LNCaP clone FGC (cell line): ENCODE measurements at regions not wholly inside any gene's neighbourhood (a gene's known extent, or its start where the extent isn't known, plus 50 kb on each side); places are given as distances from the start of the nearest gene placed in this dataset.

Experiments
- DNase-seq: peaks from one replicate; pipeline ENCODE4 v3.0.0-alpha.2; 2011; ENCODE audit warnings: low read depth
- H3K4me3 ChIP-seq: 2 replicates; pipeline ENCODE4 v1.5.1; 2011; ENCODE audit warnings: mild to moderate bottlenecking, low read depth, low read length, control low read depth
- CTCF ChIP-seq: IDR thresholded peaks from 2 replicates; pipeline ENCODE4 v1.5.1; 2012; ENCODE audit warnings: mild to moderate bottlenecking; ENCODE audit not compliant: control insufficient read depth, insufficient read depth; ENCODE audit errors: extremely low read depth

GRCh38 chr19:28454083-28454482, 758.9 kb downstream of the UQCRFS1 start:
- no peak for DNase-seq
- no peak overlapping the region for H3K4me3 ChIP-seq

DNA sequence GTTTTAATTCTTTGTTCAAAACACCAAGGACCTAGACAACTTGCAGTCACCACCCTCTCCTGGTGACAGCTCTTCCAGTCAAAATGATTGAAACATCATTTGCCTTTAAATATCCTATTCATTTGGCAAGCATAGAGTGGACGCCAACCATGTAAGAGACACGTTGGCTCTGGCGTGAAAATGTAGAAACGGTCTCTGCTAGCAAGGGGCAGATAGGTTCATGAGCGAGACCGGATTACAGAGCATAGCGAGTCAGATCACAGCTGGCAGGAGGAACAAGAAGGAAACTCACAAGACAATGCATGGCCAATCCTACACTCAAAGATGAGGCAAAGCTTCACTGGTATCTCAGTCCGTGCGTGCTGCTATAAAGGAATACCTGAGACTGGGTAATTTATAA, 759.5 kb downstream of the UQCRFS1 start:
- no peak for DNase-seq
- no peak overlapping the region for H3K4me3 ChIP-seq
- no peak for TF ChIP-seq CTCF

More at GRCh38 chr19:28454083-28454482, 758.9 kb downstream of the UQCRFS1 start:
- TF ChIP-seq CTCF, result no peak

GRCh38 chr19:28449803-28450202, 763.1 kb downstream of the UQCRFS1 start:
- no peak for TF ChIP-seq CTCF
- H3K4me3 ChIP-seq, result no peak overlapping the region
- DNase-seq, result no peak

DNA sequence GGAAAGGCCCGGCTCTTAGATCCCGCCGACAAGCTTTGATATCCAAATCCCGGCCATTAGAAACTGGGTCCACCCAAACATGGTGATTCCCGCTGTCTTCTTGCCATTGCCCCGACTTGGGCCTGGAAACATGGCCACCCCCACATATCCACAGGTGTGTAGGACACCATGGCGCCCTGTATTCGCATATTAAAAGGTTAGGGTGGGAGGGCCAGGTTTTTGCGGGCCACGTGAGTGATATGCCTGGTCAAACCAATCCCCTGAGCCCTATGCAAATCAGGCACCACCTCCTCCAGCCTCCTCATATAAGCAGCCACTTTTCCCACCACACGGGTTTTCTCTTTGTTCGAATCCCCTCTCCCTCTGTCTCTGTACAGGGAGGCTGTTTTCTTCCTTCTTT, 766.4 kb downstream of the UQCRFS1 start:
- DNase-seq, result no peak
- TF ChIP-seq CTCF, result no peak
- no peak overlapping the region for H3K4me3 ChIP-seq

DNA sequence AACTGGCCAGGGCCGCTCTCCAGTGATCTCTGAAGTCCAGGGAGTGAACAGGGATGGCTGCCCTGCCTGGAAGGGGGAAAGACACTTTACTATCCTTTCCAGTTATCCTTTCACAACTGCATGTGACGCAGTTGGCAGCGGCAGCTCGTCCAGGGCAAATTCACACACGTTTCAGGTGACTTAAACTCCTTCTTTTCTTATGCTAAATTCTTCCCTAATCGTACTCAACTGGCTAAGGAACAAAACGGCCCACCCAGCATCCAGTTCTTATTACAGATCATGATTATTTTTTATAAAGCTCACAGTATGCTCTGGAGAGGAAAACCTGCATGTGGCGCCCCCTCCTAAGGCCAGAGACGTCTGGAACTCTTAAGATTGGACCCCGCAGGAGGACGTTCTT, 767.1 kb downstream of the UQCRFS1 start:
- H3K4me3 ChIP-seq, result no peak overlapping the region
- DNase-seq, result no peak
- TF ChIP-seq CTCF, result no peak

GRCh38 chr19:28444362-28444761, 768.6 kb downstream of the UQCRFS1 start:
- H3K4me3 ChIP-seq, result no peak overlapping the region
- TF ChIP-seq CTCF, result no peak
- no peak for DNase-seq

DNA sequence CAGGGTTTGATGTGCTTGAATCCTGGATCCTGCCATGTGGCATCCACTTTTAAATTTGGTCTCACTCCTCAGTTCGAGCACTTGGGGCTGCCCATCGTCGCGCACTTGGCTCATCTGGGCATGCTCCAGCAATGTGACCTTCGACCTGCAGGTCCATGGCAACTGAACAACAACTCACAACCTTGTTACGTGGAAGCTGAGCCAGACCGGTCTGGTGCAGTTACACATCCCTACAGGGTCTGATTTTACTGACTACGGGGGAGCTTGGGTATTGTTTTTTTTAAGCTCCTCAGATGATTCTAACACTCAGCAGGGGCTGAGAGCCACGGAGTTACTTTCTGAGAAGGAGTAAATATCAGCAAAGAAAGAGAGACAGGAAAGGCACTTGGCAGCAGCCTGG, 769.6 kb downstream of the UQCRFS1 start:
- H3K4me3 ChIP-seq, result no peak overlapping the region
- TF ChIP-seq CTCF, result no peak
- no peak for DNase-seq
